ENCODE measurements at regions not wholly inside any gene's neighbourhood (a gene's known extent, or its start where the extent isn't known, plus 50 kb on each side); places are given as distances from the start of the nearest gene placed in this dataset.

GRCh38 chr10:10497245-10497644, 520.4 kb upstream of the CELF2 start:
- Histone ChIP-seq H3K27me3 (ENCODE audit: low read length) (no peaks in the 10 kb centered on the region), H3K9me2 (replicated peaks; ENCODE audit: insufficient read depth, low read length) (no peaks in the 10 kb centered on the region), H3K9me3 (ENCODE audit: insufficient read depth, low read length) (no peaks in the 10 kb centered on the region), H3K27ac (ENCODE audit: low read depth, low read length) (no peak overlapping the region), H3K36me3 (ENCODE audit: low read length) (no peaks in the 10 kb centered on the region), H3K4me3 (ENCODE audit: insufficient read depth, low read length, poor library complexity, severe bottlenecking) (no peak overlapping the region), H3K79me2 (ENCODE audit: insufficient read depth, low read length) (no peaks in the 10 kb centered on the region), H3K4me2 (ENCODE audit: low read depth, low read length, poor library complexity, severe bottlenecking) (no peak overlapping the region), H2AFZ (ENCODE audit: low read depth, low read length, severe bottlenecking) (no peak overlapping the region), H3K9ac (ENCODE audit: low read length) (no peak overlapping the region), H4K20me1 (ENCODE audit: low read depth, low read length) (no peaks in the 10 kb centered on the region), H3F3A (ENCODE audit: insufficient read depth) (no peaks in the 10 kb centered on the region)
- TF ChIP-seq EZH2phosphoT487 (conservative IDR thresholded peaks at IDR 0.05; ENCODE audit: low read length) (no peak), CTCF (IDR thresholded peaks at IDR 0.05; ENCODE audit: insufficient read depth, low read length, poor library complexity, severe bottlenecking) (no peak)

GRCh38 chr10:10498781-10499180, 518.9 kb upstream of the CELF2 start:
- Histone ChIP-seq H3K27me3 (ENCODE audit: low read length) (no peaks in the 10 kb centered on the region), H3K9me3 (ENCODE audit: insufficient read depth, low read length) (no peaks in the 10 kb centered on the region)

GRCh38 chr10:10499839-10500238, 517.8 kb upstream of the CELF2 start:
- H3K27ac ChIP-seq (ENCODE audit: low read depth, low read length) = no peak overlapping the region
- H3K9ac ChIP-seq (ENCODE audit: low read length) = no peak overlapping the region
- H3K9me2 ChIP-seq (replicated peaks; ENCODE audit: insufficient read depth, low read length) = no peaks in the 10 kb centered on the region
- TF ChIP-seq CTCF (IDR thresholded peaks at IDR 0.05; ENCODE audit: insufficient read depth, low read length, poor library complexity, severe bottlenecking) (no peak), EZH2phosphoT487 (conservative IDR thresholded peaks at IDR 0.05; ENCODE audit: low read length) (no peak)
- no peak overlapping the region for H3K4me3 ChIP-seq (ENCODE audit: insufficient read depth, low read length, poor library complexity, severe bottlenecking)
- no peaks in the 10 kb centered on the region for H3K36me3 ChIP-seq (ENCODE audit: low read length)
- H3K27me3 ChIP-seq (ENCODE audit: low read length) = no peaks in the 10 kb centered on the region
- H3K9me3 ChIP-seq (ENCODE audit: insufficient read depth, low read length) = no peaks in the 10 kb centered on the region
- no peak overlapping the region for H2AFZ ChIP-seq (ENCODE audit: low read depth, low read length, severe bottlenecking)
- no peaks in the 10 kb centered on the region for H3F3A ChIP-seq (ENCODE audit: insufficient read depth)
- no peaks in the 10 kb centered on the region for H3K79me2 ChIP-seq (ENCODE audit: insufficient read depth, low read length)
- no peak overlapping the region for H3K4me2 ChIP-seq (ENCODE audit: low read depth, low read length, poor library complexity, severe bottlenecking)
- no peaks in the 10 kb centered on the region for H4K20me1 ChIP-seq (ENCODE audit: low read depth, low read length)

More at GRCh38 chr10:10498781-10499180, 518.9 kb upstream of the CELF2 start:
- Histone ChIP-seq H4K20me1 (ENCODE audit: low read depth, low read length) (no peaks in the 10 kb centered on the region), H3K4me2 (ENCODE audit: low read depth, low read length, poor library complexity, severe bottlenecking) (no peak overlapping the region), H3K9me2 (replicated peaks; ENCODE audit: insufficient read depth, low read length) (no peaks in the 10 kb centered on the region), H3K36me3 (ENCODE audit: low read length) (no peaks in the 10 kb centered on the region), H3K79me2 (ENCODE audit: insufficient read depth, low read length) (no peaks in the 10 kb centered on the region), H3K4me3 (ENCODE audit: insufficient read depth, low read length, poor library complexity, severe bottlenecking) (no peak overlapping the region), H3K9ac (ENCODE audit: low read length) (no peak overlapping the region), H2AFZ (ENCODE audit: low read depth, low read length, severe bottlenecking) (no peak overlapping the region), H3F3A (ENCODE audit: insufficient read depth) (no peaks in the 10 kb centered on the region), H3K27ac (ENCODE audit: low read depth, low read length) (no peak overlapping the region)
- TF ChIP-seq EZH2phosphoT487 (conservative IDR thresholded peaks at IDR 0.05; ENCODE audit: low read length) (no peak), CTCF (IDR thresholded peaks at IDR 0.05; ENCODE audit: insufficient read depth, low read length, poor library complexity, severe bottlenecking) (no peak)
